HepG2 (cell line): ENCODE measurements at regions not wholly inside any gene's neighbourhood (a gene's known extent, or its start where the extent isn't known, plus 50 kb on each side); places are given as distances from the start of the nearest gene placed in this dataset.

Experiments
- ATAC-seq: fragments of 200-7000 bp; cut with Tn5 transposase; 3 replicates; pipeline ENCODE4 v1.9.1; 2020; ENCODE audit warnings: mild to moderate bottlenecking, moderate library complexity
- BruUV-seq: library from RNA; stranded (reverse); fragments of 400-500 nt; replicated peaks from 2 replicates; lab custom pipeline; 2021; lab: Mats Ljungman, UMichigan
- CTCF ChIA-PET: fragments of 300-600 bp; formaldehyde crosslinking; extraction: SDS; loops from one replicate; lab custom pipeline; 2021; ENCODE audit warnings: low total read pairs, inconsistent platforms, low intra/inter-chr PET ratio; lab: Yijun Ruan, JAX
- POLR2A ChIA-PET: fragments of 350-600 bp; sonication (Branson Sonifier 250); formaldehyde crosslinking; loops from one replicate; lab custom pipeline; 2020; ENCODE audit warnings: antibody characterized with exemption, inconsistent platforms; lab: Yijun Ruan, JAX
- DNase-seq: peaks from one replicate; pipeline ENCODE4 v3.0.0-alpha.2; 2015; ENCODE audit warnings: low spot score
- FAIRE-seq: peaks from 3 replicates; lab custom pipeline; 2011; peaks lifted over from hg19 to GRCh38; lab: Jason Lieb, UNC
- H2AFZ ChIP-seq: one replicate; pipeline ENCODE4 v1.6.1; 2011; ENCODE audit warnings: low read length, inconsistent platforms
- H3K27ac ChIP-seq: fragments of 300-600 bp; 3 replicates; pipeline ENCODE4 v1.8.0; 2011; ENCODE audit warnings: mixed run types, mild to moderate bottlenecking, mixed read lengths, low read length, inconsistent platforms; ENCODE audit not compliant: insufficient read depth; ENCODE audit errors: extremely low read length
- H3K27me3 ChIP-seq, 2 experiments: fragments of 200-600 bp in 1 of 2; 2 replicates in 1 of 2; 3 replicates in 1 of 2; pipeline versions ENCODE4 v1.6.0 to v1.8.0; 2011; ENCODE audit warnings: low read length in 2 of 2, mild to moderate bottlenecking in 2 of 2, moderate library complexity in 2 of 2, inconsistent platforms in 1 of 2; ENCODE audit not compliant: insufficient read depth in 2 of 2, control insufficient read depth in 1 of 2
- H3K36me3 ChIP-seq, 2 experiments: fragments of 200-600 bp in 1 of 2; replicated peaks in 1 of 2; 2 replicates in 1 of 2; 3 replicates in 1 of 2; pipeline versions ENCODE4 v1.5.1 to v1.8.0; 2011; ENCODE audit warnings: low read length in 2 of 2, inconsistent platforms in 1 of 2; ENCODE audit not compliant: insufficient read depth in 2 of 2, control insufficient read depth in 1 of 2
- H3K4me1 ChIP-seq: 2 replicates; pipeline ENCODE4 v1.5.1; 2012; ENCODE audit warnings: low read length, inconsistent platforms; ENCODE audit not compliant: insufficient read depth
- H3K4me2 ChIP-seq: 2 replicates; pipeline ENCODE4 v1.6.0; 2011; ENCODE audit warnings: low read depth, low read length, inconsistent platforms
- H3K4me3 ChIP-seq, 3 experiments: fragments of 200-600 bp in 1 of 3; sonication (generic), shearing (Covaris generic) in 1 of 3; replicated peaks in 1 of 3; 2 replicates each; pipeline ENCODE4 v1.5.1; 2011 to 2016; ENCODE audit warnings: low read length in 3 of 3, inconsistent platforms in 2 of 3, low read depth in 2 of 3, mild to moderate bottlenecking in 2 of 3, control low read depth in 1 of 3, mixed read lengths in 1 of 3; ENCODE audit not compliant: insufficient read depth in 1 of 3
- H3K79me2 ChIP-seq: one replicate; pipeline ENCODE4 v1.6.1; 2011; ENCODE audit warnings: low read length, inconsistent platforms; ENCODE audit not compliant: insufficient read depth
- H3K9ac ChIP-seq: 2 replicates; pipeline ENCODE4 v1.6.0; 2011; ENCODE audit warnings: mild to moderate bottlenecking, low read depth, low read length, inconsistent platforms; ENCODE audit not compliant: insufficient read depth
- H3K9me3 ChIP-seq: 2 replicates; pipeline ENCODE4 v1.5.1; 2012; ENCODE audit warnings: mild to moderate bottlenecking, low read length
- H4K20me1 ChIP-seq: 2 replicates; pipeline ENCODE4 v1.6.0; 2011; ENCODE audit warnings: inconsistent platforms, mild to moderate bottlenecking, low read length, moderate library complexity; ENCODE audit not compliant: insufficient read depth
- IRX3 ChIP-seq: sonication (generic); formaldehyde crosslinking; IDR thresholded peaks from 2 replicates; pipeline ENCODE4 v1.8.1; 2023; ENCODE audit warnings: mild to moderate bottlenecking, low read depth, missing genetic modification reagents, borderline replicate concordance
- JARID2 ChIP-seq: sonication (generic); formaldehyde crosslinking; IDR thresholded peaks from 2 replicates; pipeline ENCODE4 v1.8.1; 2023; ENCODE audit warnings: missing genetic modification reagents, inconsistent platforms; ENCODE audit not compliant: insufficient replicate concordance
- REPIN1 ChIP-seq: sonication (generic); formaldehyde crosslinking; IDR thresholded peaks from 2 replicates; pipeline ENCODE4 v1.8.0; 2022; ENCODE audit warnings: missing genetic modification reagents, low read depth, mild to moderate bottlenecking, borderline replicate concordance
- THAP9 ChIP-seq: sonication (generic); formaldehyde crosslinking; IDR thresholded peaks from 2 replicates; pipeline ENCODE4; 2020; ENCODE audit warnings: missing genetic modification reagents, mild to moderate bottlenecking, borderline replicate concordance
- ZBTB25 ChIP-seq: IDR thresholded peaks from 2 replicates; pipeline ENCODE4 v1.6.1; 2018; ENCODE audit warnings: missing genetic modification reagents
- ZBTB8A ChIP-seq: sonication (generic); formaldehyde crosslinking; IDR thresholded peaks from 2 replicates; pipeline ENCODE4 v1.4.0; 2020; ENCODE audit warnings: mild to moderate bottlenecking, low read depth, missing genetic modification reagents, borderline replicate concordance
- ZFP62 ChIP-seq: sonication (generic); formaldehyde crosslinking; IDR thresholded peaks from 2 replicates; pipeline ENCODE4 v1.4.0; 2020; ENCODE audit warnings: missing genetic modification reagents
- ZFYVE20 ChIP-seq: sonication (generic); formaldehyde crosslinking; IDR thresholded peaks from 2 replicates; pipeline ENCODE4 v1.8.0; 2023; ENCODE audit warnings: low read depth, mild to moderate bottlenecking, moderate library complexity, missing genetic modification reagents, borderline replicate concordance
- ZNF605 ChIP-seq: sonication (generic); formaldehyde crosslinking; IDR thresholded peaks from 2 replicates; pipeline ENCODE4 v1.8.0; 2022; ENCODE audit warnings: mild to moderate bottlenecking, missing genetic modification reagents
- ZNF713 ChIP-seq: sonication (generic); formaldehyde crosslinking; IDR thresholded peaks from 2 replicates; pipeline ENCODE4 v1.4.0; 2020; ENCODE audit warnings: mild to moderate bottlenecking, missing genetic modification reagents
- WGBS: methylation state at CpG from one replicate; pipeline ENCODE4 v1.1.6; 2017; ENCODE audit warnings: low lambda C conversion rate; 5-methylcytosine and 5-hydroxymethylcytosine counted together
- in situ Hi-C: cut with HindIII; loops from 2 replicates; pipeline ENCODE4 v1.10.0; 2017; ENCODE audit warnings: low pct_unique_long_range_greater_than_20kb; ENCODE audit not compliant: extremely low pct_ligation_motif_present
- intact Hi-C: fragments of 100-400 bp; cut with micrococcal nuclease; formaldehyde crosslinking; loops from one replicate; pipeline ENCODE4 v1.10.0; 2022; ENCODE audit not compliant: unreplicated experiment

- TF ChIP-seq THAP9 (CRISPR knock-in tag): no peak
- no peak for TF ChIP-seq ZFP62
- TF ChIP-seq JARID2 (CRISPR knock-in tag): no peak
- TF ChIP-seq ZNF605: no peak
- TF ChIP-seq IRX3 (CRISPR knock-in tag): no peak
- TF ChIP-seq ZFYVE20 (CRISPR knock-in tag): no peak
- no peak for TF ChIP-seq REPIN1
- TF ChIP-seq ZNF713 (CRISPR knock-in tag): no peak
Observed at GRCh38 chr12:67468549-67469245, 179.8 kb upstream of the DYRK2 start (continued).

- H4K20me1 ChIP-seq: no peaks in the 10 kb centered on the region
- no peak overlapping the region for H3K4me2 ChIP-seq
- H3K27me3 ChIP-seq: peaks cover 0 to 4% of the 10 kb centered on the region in 2 experiments; a peak in 1 of 5 replicates
- BruUV-seq: no TSS peak
- no peaks in the 10 kb centered on the region for H3K9me3 ChIP-seq
- WGBS: no CpG with 5 or more reads among the region's 2 CpGs
- in situ Hi-C loops: no loop called here
- no peaks in the 10 kb centered on the region for H3K4me1 ChIP-seq
- DNase-seq (no peak), ATAC-seq (no peak), FAIRE-seq (no peak)
- intact Hi-C loops: no loop called here
- H3K27ac ChIP-seq: no peak overlapping the region
- H2AFZ ChIP-seq: no peak overlapping the region
- H3K9ac ChIP-seq: no peak overlapping the region
- H3K36me3 ChIP-seq: no peaks in the 10 kb centered on the region
- TF ChIP-seq ZBTB8A (CRISPR knock-in tag) (no peak), ZBTB25 (CRISPR knock-in tag) (no peak)
- ChIA-PET CTCF (no interaction called here), POLR2A (no interaction called here)
- H3K4me3 ChIP-seq: no peak overlapping the region
- no peaks in the 10 kb centered on the region for H3K79me2 ChIP-seq
Observed at GRCh38 chr12:67469666-67470065, 178.9 kb upstream of the DYRK2 start.
